ENCODE measurements at regions not wholly inside any gene's neighbourhood (a gene's known extent, or its start where the extent isn't known, plus 50 kb on each side); places are given as distances from the start of the nearest gene placed in this dataset.

- TF ChIP-seq CTCF (IDR thresholded peaks at IDR 0.05; ENCODE audit: low read depth, low read length) = no peak
- no peak overlapping the region for H3K4me3 ChIP-seq (ENCODE audit: low read depth, low read length)
- in situ Hi-C loops (cut with HindIII; ENCODE audit: low sequenced_read_pairs) = no loop called here
- DNase-seq (ENCODE audit: low read depth, low spot score) = no peak
Observed at GRCh38 chr1:213425376-213426030, 374.5 kb downstream of the RPS6KC1 start.

- in situ Hi-C loops (cut with HindIII; ENCODE audit: low sequenced_read_pairs) = no loop called here
- DNase-seq (ENCODE audit: low read depth, low spot score) = no peak
- no peak for TF ChIP-seq CTCF (IDR thresholded peaks at IDR 0.05; ENCODE audit: low read depth, low read length)
- no peak overlapping the region for H3K4me3 ChIP-seq (ENCODE audit: low read depth, low read length)
Observed at GRCh38 chr1:213429642-213430041, 378.6 kb downstream of the RPS6KC1 start.

GRCh38 chr1:213435715-213436114 is 384.7 kb downstream of the RPS6KC1 start:
- TF ChIP-seq CTCF (IDR thresholded peaks at IDR 0.05; ENCODE audit: low read depth, low read length) = no peak
- no peak for DNase-seq (ENCODE audit: low read depth, low spot score)
- in situ Hi-C loops (cut with HindIII; ENCODE audit: low sequenced_read_pairs) = no loop called here
- no peak overlapping the region for H3K4me3 ChIP-seq (ENCODE audit: low read depth, low read length)

GRCh38 chr1:213438339-213438738 is 387.3 kb downstream of the RPS6KC1 start:
- in situ Hi-C loops (cut with HindIII; ENCODE audit: low sequenced_read_pairs) = no loop called here
- no peak for TF ChIP-seq CTCF (IDR thresholded peaks at IDR 0.05; ENCODE audit: low read depth, low read length)
- no peak overlapping the region for H3K4me3 ChIP-seq (ENCODE audit: low read depth, low read length)
- no peak for DNase-seq (ENCODE audit: low read depth, low spot score)

GRCh38 chr1:213439703-213440102 is 388.7 kb downstream of the RPS6KC1 start:
- H3K4me3 ChIP-seq (ENCODE audit: low read depth, low read length) = no peak overlapping the region
- DNase-seq (ENCODE audit: low read depth, low spot score) = no peak
- in situ Hi-C loops (cut with HindIII; ENCODE audit: low sequenced_read_pairs) = no loop called here
- no peak for TF ChIP-seq CTCF (IDR thresholded peaks at IDR 0.05; ENCODE audit: low read depth, low read length)

- no peak for TF ChIP-seq CTCF (IDR thresholded peaks at IDR 0.05; ENCODE audit: low read depth, low read length)
- in situ Hi-C loops (cut with HindIII; ENCODE audit: low sequenced_read_pairs) = no loop called here
- DNase-seq (ENCODE audit: low read depth, low spot score) = no peak
- no peak overlapping the region for H3K4me3 ChIP-seq (ENCODE audit: low read depth, low read length)
Observed at GRCh38 chr1:213440766-213441165, 389.7 kb downstream of the RPS6KC1 start.
